ENCODE measurements at regions not wholly inside any gene's neighbourhood (a gene's known extent, or its start where the extent isn't known, plus 50 kb on each side); places are given as distances from the start of the nearest gene placed in this dataset.
A peak's percentile ranks its signal among the peaks of the same experiment; 100 is the strongest.

DNA sequence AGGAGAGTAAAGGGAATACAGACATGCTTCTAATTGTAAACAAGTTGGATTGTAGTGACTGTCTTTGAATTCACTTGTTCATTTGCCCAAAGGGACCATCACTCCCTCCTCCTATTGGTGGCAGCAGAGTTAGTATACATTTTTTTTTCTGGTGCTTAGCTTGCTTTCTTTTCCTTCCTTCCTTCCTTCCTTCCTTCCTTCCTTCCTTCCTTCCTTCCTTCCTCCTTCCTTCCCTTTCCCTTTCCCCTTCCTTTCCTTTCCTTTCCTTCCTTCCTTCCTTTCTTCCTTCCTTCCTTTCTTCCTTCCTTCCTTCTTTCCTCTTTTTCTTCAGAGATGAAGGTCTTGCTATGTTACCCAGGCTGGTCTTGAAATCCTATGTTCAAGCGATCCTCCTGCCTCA, 94.8 kb upstream of the ATP6AP2 start:
- DNase-seq (ENCODE audit: insufficient read length, low spot score) (no peak), FAIRE-seq (no peak)

DNA sequence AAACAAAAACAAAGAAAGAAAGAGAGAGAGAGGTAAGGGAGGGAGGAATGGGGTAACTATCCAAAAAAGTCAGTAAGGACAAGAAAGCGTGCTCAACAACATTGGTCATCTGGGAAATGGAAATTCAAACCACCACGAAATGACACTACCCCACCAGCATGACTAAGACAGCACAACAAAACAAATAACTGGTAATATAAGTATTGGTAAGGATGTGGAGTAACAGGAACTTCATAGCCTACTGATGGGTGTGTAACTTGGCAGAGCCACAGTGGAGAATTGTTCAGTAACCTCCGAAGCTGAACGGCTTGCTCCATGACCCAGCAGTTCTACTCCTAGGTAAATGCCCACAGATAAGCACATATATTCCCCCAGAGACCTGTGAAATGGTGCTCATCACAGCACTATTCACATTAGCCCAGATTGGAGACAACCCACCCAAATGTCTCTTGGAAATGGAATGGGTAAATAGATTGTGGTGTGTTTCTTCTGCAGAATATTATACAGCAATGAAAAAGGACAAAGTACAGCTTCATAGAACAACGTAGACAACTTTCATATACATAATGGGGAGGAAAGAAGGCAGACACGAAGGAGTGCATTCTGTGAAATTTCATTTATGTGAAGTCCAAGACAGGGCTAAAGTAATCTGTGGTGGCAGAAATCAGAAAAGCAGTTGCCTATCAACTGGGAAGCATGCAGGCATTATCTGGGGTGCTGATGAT, 95.5 kb upstream of the ATP6AP2 start:
- DNase-seq (ENCODE audit: insufficient read length, low spot score) = no peak
- no peak for FAIRE-seq

DNA sequence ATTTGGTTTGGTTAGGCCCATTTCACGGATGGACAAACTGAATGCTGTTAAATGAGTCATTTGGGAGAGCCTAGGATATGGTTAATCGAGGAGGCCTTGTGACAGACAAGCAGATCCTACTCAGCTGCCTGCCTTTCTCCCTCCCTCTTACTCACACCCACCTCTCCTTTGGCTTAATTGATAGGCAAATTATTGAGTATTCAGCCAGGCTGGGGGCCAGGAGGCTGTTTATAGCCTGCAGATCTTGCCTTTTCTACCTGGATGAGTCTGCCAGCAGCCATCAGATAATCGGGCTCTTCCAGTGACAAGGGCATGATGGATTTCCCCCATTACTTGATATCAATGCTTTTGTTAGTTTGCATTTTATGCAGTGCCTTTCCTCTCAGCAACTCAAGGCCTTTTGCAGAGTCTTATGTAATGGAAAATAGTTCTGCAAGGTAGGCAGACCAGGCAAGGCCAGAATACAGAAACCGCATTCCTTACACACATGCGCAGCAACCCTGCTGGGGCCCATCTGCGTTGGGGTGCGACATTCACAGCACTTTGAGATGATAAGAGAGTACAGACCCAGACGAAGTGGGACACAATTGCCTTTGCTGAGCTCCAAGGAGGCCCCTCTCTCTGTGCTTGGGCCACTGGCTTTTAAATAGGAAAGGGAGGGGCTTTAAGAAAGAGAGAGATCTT, 96.2 kb upstream of the ATP6AP2 start:
- FAIRE-seq (no peak), DNase-seq (ENCODE audit: insufficient read length, low spot score) (no peak)

DNA sequence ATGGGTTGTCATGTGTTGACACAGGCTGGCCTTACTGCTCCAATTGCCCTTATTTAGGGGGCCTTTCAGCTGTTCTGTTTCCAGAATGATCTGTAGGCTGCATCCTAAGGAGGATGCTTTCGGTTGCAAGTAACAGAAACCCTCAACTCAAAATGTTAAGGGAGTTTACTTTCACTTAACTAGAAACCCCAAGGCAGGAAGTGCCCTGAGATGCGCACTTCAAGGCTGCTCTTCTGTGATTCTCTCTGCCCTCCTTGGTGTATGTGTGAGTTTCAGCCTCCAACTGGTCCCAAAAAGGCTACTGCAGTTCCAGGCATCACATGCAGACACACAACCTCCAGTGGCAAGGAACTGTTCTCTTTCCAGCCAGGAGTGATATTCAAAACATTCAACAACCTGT, 97.3 kb upstream of the ATP6AP2 start:
- FAIRE-seq = no peak
- DNase-seq (ENCODE audit: insufficient read length, low spot score) = no peak

DNA sequence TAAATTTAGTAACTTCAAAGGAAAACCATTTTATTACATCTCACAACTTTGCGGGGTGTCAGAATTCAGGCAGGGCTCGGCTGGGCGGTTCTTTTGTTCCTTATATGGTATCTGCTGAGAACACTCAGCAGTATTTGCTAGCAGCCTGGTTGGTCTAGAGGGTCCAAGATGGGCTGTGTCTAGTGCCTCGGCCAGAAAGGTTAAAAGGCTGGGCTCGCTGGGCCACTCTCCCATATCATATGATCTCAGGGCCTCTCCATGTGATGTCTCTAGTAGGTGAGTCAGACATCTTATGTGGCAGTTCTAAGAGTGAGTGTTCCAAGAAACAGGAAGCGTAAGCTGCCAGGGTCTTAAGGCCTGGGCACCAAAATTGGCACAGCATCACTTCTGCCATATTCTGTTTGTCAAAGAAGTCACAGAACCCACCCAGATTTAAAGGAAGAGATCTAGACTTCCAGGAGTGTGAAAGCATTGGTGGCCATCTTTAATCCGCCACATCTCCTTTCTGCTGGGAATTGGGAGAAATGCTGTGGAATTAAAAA, 100.9 kb upstream of the ATP6AP2 start:
- FAIRE-seq (no peak), DNase-seq (ENCODE audit: insufficient read length, low spot score) (no peak)

DNA sequence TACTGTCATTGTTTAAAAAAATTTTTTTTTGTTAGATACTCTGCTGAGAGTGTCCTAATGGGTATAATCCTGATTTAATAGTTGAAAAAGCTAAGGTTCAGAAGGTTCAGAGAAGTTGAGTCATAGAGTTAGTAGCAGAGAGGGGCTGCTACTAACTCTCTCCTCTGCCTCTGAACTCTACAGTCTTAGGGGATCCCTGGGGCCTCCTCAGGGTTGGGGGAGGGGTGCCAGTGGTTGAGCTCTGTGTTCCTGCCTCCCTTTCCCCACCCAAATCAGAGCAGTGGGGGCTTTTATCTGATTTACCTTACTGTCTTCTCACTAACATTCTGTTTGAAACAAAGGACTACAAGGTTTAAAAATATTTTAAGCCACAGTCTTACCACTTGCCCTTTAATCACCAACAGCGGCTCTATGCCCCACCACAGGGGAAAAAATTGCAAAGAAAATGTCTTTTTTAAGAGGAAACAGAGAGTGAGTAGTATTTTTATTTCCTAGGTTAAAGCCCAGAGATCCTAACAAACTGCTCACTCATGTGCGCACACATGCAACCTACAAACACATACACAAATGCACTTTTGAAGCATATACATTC, 102.2 kb upstream of the ATP6AP2 start:
- DNase-seq (ENCODE audit: insufficient read length, low spot score) (no peak), FAIRE-seq (no peak)

DNA sequence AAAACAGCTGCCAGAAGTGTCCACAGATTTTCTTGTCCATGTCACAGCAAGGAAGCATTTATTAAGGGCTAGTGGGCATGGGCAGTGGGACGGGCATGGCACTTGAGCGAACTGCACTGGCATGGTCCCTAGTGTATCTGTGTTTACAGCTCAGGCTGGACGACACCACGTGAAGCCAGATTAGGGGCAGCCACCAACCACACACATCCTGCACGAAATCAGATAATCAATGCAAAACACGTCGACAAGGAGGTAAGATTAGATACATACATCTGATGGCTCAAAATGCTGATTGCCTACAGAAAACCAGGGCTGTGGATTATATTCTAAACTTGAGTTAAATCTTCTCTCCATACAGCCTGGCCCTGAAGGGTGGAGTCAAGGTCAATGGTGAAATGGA, 103.8 kb upstream of the ATP6AP2 start:
- DNase-seq (ENCODE audit: insufficient read length, low spot score) (no peak), FAIRE-seq (peak; percentile 51)

DNA sequence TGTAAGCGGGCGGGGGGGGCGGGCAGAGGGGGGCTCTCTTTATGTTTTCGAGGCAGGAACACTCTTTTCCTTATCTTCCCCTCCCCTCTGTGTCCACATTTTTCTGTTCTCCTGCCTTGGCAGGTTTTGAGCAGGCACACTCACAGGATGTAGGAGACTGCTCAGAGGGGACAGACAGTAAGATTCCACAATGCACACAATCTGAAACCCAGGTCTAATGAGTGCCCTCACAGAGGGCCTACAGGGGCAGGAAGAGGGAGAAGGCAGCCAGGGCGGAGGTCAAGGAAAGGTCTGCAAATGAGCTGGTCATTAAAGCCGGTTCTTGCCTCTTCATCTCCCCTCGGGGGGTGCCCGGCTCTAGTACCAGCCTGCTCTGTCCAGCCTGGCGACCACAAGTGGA, 106.1 kb upstream of the ATP6AP2 start:
- DNase-seq (ENCODE audit: insufficient read length, low spot score) = no peak
- FAIRE-seq = no peak

DNA sequence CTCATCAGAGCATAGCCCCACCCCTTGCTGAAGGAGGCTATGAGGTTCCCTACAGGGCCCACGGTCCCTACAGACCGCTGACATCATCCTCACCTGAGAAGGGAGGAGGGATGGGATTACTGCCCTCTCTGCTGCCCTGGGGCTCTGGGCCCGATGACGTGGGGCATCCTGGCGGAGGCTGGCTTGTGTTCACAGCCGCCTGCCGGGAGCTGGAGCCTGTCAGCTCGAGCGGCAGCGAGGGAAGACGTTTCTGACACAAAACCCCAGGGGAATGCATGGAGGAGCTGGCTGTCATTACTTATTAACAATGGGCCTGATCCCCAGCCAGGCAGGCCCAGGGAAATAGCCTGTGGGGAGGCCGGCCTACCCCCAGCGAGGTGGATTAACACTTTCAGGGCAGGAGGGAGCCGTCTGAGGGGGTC, 106.6 kb upstream of the ATP6AP2 start:
- DNase-seq (ENCODE audit: insufficient read length, low spot score) (peak; percentile 10), FAIRE-seq (no peak)

DNA sequence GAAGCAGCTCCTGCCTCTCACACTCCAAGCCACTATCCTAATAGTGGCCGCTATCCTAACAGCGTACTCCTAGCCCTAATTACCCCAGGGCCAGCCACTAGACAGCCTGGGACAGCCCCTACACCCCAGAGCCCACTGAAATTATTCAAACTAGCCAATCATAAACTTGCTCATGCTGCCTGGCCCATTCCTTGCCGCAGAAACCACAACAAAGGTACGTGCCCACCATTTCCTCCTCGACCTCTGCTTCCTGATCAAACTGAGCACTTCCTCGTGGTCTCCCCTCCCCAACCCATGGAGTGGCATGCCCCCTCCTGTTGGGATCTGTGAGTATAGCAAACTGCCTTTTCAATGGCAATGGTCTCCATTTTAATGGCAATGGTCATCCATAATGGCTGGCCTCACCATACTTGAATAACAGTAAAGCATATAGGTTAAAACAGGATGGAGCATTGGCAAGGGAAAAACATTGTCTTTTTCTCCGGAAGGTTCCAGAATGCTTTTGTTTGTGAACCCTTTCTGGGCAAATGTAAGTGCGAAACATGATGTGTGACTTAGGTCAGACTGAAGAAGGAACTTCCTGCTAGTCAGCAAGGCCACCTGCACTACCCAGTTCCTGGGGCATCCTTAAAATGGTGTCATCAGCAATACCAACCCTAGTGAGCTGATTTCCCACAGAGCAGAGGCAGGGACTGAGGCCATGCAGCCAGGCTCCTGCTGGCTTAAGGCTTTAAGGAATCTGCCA, 107.1 kb upstream of the ATP6AP2 start:
- no peak for FAIRE-seq

DNA sequence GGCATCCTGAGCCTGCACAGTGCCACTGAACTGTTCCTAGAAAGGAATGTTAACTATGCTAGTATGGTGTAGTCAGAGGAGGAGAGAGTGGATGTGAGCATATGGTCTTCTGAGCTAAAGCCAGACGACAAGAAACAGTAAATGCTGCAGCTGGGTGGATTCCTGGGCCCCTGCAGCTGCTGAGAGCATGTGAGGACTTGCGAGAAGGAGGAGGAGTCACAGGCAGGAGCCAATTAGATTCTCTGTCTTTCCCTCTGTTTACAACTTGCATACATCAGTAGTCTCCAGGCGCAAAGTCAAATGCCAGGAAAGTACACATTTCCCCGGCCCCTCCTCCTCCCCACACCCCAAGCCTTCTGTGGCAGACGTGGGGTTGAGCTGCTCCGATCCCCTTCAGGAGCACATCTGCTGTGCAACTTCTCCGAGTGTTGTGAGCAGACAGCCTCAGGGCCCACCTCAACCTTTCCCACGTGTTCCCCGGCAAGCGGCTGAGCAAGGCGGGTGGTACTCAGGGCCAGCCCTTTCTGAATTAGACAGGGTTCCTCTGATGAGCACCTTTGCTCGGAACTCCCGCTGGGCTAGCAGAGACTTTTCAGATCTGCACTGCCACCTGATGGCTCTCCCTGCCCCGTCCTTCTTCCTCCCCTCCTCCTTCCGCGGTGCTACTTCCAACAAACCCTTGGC, 108.7 kb upstream of the ATP6AP2 start:
- peak; percentile 54 for DNase-seq (ENCODE audit: insufficient read length, low spot score)
- FAIRE-seq = peak; percentile 72

More for the DNA sequence above, 107.1 kb upstream of the ATP6AP2 start:
- no peak for DNase-seq (ENCODE audit: insufficient read length, low spot score)

DNA sequence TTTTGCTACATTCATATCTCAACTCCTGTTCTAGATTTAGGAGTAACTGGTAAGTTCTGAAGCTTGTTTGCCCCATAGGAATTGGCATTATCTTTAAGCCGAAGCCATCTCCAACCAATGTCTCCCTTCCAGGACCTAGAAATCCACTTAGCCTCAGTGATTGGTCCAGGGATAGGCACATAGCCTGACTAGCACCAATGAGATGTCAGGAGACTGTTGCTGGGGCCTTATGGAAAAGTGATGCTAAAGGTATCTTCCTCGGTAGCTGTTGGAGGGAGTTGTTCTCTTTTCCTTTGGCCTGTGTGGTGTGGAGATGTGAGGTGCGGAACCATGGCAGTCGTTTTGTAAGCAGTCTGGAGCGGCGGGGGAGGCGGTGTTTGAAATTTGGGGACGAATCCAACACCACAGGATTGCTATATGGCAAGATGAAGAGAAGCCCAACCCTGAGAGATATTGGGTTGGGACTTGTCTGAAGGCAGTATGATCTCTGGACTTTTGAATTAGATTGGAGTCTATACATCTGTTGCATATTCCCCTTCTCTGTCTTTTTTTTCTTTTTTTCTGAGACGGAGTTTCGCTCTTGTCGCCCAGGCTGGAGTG, 109.8 kb upstream of the ATP6AP2 start:
- FAIRE-seq = no peak
- no peak for DNase-seq (ENCODE audit: insufficient read length, low spot score)

DNA sequence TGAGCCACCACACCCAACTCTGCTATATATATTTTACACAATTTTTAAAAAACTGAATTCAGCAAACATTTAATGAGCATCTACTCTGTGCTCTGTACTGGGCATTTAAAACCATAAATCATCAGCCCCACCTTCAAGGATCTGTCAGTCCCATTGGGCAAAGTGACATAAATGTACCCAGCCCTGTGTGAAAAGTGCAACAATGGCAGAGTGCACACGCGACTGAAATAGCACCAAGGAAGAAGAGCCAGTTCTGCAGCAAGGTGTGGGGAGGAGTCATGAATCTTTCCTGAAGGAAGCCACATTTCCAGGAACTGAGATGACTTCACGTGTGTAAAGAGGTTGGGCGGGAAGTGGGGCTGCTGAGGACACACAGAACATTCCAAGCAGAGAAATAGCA, 111.5 kb upstream of the ATP6AP2 start:
- FAIRE-seq (no peak), DNase-seq (ENCODE audit: insufficient read length, low spot score) (no peak)

DNA sequence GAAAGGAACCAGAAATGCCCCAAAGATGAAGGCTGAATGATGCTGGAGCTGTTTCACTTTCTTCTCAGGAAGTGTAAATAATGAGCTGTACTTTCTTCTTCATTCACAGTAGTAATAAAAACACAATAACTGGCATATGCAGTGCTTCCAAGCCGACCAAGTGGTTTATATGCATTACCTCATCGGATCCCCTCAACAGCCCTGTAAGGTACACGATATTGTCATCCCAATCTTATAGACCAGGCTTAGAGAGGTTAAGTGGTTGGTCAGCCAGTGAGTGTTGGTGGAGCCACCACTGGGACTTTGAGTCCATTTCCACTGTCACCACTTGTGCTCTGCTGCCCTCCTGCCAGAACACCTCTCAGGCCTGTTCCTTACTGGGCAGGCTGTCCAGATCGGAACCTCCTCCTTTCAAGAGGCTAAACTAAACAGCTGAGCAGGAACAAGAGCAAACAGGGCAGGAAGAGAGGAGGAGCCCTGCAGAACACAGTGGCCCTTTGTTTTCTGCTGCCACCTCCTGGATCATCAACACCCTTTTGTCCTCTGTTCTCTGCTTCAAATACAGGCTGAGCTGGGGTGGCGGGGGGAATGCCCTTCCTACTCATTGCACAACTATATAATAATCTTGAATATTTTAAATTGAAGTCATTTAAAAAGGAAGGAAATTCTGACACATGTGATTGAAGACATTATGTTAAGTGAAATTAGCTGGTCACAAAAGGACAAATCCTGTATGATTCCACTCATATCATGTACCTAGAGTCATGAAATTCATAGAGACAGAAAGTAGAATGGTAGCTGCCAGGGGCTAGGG, 112.5 kb upstream of the ATP6AP2 start:
- peak; percentile 26 for DNase-seq (ENCODE audit: insufficient read length, low spot score)
- FAIRE-seq = no peak

DNA sequence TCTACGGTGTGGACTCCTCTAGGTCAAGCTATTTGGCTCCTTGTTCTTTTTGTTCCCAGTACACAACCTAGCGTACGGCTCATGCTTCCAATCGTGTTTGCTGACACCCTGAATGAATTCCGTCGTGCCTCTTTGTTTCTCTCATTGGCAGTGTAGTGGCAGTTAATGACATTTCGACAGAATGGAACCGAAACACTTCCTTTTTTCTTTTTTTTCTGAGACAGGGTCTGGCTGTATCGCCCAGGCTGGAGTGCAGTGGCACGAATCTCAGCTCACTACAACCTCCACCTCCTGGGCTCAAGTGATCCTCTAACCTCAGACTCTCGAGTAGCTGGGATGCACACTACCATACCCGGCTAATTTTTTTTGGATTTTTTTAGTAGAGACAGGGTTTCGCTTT, 113.3 kb upstream of the ATP6AP2 start:
- no peak for DNase-seq (ENCODE audit: insufficient read length, low spot score)
- FAIRE-seq = no peak

DNA sequence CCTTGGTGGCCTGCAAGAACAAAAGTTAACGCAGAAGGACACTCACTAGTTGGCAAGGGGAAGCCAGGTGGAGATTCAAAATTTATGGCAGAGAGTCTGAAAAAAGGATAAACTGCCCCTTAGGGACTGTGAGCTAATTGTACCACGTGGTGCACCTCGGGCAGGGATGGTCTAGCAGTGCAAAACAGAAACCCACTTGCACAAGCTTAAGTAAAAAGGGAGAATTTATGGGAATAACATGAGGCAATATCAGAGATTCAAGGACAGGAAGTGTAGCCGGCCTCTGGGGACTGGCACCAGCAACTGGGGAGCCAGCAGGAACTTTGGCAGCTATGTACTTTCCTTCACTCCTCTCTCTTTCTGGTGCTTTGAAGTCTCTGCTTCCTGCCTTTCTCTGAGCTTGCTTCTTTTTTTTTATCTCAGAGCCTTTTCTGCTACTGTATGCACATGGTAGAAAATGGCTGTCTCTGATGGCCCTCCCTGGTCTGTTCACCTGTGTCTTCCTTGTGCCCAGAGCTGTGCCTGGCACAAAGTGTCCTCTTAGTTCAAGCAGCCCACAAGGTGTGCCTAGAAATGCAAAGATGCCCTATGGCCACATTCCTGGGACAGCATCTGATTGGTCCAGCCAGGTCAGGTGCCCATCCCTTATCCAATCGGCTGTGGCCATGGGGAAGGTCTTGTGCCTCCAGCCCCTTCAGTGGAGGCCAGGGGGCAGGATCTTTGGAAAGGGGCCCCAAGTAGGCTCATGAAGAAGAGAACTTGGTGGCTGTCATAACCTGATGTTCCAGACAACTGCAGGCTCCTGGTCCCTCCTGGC, 114.8 kb upstream of the ATP6AP2 start:
- DNase-seq (ENCODE audit: insufficient read length, low spot score) = no peak
- no peak for FAIRE-seq

DNA sequence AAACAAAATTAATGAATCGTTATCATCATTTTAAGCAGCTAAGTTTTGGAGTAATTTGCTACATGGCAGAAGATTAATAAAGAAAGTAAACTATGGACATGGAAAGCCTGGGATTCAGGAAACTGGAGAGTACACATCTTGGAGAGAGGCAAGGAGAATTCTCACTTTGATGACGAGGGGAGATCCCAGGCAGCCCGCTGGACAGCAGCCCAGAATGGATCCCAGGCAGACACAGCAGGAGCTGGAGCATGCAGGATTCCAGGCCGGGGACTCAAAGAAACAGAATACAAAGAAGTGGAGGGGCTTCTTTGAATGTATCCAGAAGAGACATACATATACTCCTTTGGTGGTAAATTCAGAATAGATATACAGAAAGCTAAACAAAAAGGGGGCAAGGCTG, 118.0 kb upstream of the ATP6AP2 start:
- DNase-seq (ENCODE audit: insufficient read length, low spot score) (no peak), FAIRE-seq (no peak)

DNA sequence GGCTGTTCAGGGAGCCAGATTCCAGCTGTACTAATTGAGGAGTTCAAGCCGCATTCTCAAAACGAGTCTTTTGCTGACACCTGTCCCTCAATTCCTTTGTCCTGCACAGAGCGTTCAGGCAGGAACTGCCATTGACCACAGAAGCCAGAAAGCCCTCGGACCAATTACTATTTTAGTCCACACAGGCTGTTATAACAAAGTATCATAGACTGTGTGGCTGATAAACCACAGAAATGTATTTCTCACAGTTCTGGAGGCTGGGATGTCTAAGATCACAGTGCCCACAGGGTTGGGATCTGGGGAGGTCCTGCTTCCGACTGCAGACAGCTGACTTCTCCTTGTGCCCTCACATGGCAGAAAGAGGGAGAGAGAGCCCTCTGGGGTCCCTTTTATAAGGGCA, 119.8 kb upstream of the ATP6AP2 start:
- FAIRE-seq = no peak
- no peak for DNase-seq (ENCODE audit: insufficient read length, low spot score)
